GM13976 (cell line): ENCODE measurements at regions not wholly inside any gene's neighbourhood (a gene's known extent, or its start where the extent isn't known, plus 50 kb on each side); places are given as distances from the start of the nearest gene placed in this dataset.

Experiments used
- DNase-seq: peaks from one replicate; pipeline ENCODE4 v3.0.0; 2012; ENCODE audit warnings: low spot score
- in situ Hi-C: fragments of 300-500 bp; cut with MboI; formaldehyde crosslinking; loops from one replicate; pipeline ENCODE4 v1.12.0; 2022; ENCODE audit warnings: low sequenced_read_pairs, mixed read lengths, inconsistent platforms; ENCODE audit not compliant: unreplicated experiment
- TF ChIP-seq, protein P1 (sequence below): IDR thresholded peaks from 2 replicates; pipeline ENCODE4 v1.5.1; 2012; ENCODE audit warnings: borderline replicate concordance, mild to moderate bottlenecking; ENCODE audit not compliant: insufficient read depth; ENCODE audit errors: extremely low read depth, missing control alignments, control extremely low read depth

DNA sequence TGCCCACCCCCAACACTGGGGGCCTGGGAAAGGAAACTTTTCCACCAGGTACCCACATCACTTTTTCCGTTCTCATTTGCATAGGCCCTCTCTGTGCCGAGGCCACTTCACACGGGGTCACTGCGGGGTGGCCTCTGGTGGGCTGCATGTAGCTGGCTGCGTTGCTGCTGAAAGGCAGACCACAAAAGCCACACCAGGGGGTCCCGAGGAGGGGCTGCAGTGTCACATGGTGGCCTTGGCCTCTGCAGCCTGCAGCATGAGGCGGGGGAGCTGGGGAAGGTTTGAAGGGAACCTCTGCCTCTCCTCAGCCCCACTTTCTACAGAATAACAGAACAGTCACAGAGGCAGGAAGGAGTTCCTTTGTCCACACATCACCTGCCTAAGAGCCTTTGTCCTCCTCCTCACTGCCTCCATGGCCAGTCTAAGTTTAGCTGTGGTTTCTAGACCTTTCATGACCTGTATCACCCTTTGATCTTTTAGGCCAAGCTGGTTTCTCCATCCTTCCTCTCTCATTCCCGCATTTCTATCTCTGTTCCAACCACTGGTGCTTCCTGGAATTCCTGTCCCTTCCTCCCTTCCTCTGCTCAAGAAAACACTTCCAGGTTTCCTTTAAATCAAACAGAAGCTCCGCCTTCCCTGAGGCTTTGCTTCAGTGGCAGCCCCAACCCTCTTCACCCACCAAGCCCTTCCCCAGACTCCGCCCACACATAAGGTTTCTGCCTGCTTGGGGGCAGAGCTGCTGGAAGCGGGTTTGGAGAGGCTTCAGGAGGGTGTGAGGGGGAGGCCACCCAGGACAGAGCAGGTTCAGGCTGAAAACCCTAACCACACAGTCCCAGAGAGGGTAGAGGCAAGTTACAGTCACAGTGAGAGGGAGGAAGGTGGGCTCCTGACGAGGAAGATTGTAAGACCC lies 150.7 kb upstream of the TLE3 start:
- DNase-seq, result no peak
- in situ Hi-C loops, result no loop called here
- TF ChIP-seq, protein P1, sequence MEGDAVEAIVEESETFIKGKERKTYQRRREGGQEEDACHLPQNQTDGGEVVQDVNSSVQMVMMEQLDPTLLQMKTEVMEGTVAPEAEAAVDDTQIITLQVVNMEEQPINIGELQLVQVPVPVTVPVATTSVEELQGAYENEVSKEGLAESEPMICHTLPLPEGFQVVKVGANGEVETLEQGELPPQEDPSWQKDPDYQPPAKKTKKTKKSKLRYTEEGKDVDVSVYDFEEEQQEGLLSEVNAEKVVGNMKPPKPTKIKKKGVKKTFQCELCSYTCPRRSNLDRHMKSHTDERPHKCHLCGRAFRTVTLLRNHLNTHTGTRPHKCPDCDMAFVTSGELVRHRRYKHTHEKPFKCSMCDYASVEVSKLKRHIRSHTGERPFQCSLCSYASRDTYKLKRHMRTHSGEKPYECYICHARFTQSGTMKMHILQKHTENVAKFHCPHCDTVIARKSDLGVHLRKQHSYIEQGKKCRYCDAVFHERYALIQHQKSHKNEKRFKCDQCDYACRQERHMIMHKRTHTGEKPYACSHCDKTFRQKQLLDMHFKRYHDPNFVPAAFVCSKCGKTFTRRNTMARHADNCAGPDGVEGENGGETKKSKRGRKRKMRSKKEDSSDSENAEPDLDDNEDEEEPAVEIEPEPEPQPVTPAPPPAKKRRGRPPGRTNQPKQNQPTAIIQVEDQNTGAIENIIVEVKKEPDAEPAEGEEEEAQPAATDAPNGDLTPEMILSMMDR, result no peak

DNA sequence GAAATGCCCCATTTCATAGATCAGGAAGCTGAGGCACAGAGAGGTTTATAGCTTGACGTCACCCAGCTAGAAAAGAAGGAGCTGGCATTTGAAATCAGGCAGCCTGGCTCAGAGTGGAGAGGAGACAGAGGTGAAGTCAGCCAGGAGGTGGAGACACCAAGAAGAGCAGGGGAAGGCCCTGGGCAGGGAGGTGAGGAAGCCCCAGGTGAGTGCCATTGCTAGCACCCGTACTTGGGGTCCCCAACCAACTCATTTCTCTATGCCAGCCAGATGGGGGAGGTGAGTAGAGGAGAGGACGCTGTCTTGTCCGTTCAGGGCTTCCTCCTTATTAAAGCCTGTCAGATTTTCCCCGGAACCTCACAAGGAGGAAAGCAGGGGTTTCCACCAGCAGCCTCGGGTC lies 149.6 kb upstream of the TLE3 start:
- TF ChIP-seq, protein P1, result no peak
- DNase-seq, result no peak
- in situ Hi-C loops, result no loop called here

DNA sequence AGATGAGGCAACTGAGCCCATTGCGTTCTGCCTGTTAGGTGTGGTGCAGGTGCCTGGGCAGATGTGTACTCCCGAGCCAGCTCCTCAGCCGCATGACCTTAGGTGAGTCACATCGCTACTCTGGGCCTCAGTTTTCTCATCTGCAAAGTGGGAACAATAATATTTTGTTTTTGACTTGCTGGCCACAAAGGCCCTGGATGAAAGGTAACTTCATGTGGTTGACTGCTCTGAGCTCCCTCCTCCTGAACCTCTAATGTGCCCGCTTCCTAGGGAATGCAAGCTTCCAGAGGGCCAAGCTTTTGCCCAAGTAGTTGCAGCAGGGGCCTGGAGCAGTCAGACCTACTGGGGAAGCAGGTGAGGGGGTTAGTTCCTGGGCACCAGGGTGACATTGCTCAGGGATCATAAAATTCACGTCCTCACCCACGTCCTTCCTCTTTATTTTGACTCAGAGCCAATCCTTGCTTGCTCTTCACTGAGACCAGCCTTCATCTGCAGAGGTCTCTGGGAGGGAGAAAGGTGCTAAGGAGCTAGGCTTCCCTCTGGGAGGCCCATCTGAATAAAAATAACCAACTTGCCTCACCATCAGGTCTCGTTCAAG lies 149.0 kb upstream of the TLE3 start:
- no peak for DNase-seq
- in situ Hi-C loops, result no loop called here
- TF ChIP-seq, protein P1, result no peak

DNA sequence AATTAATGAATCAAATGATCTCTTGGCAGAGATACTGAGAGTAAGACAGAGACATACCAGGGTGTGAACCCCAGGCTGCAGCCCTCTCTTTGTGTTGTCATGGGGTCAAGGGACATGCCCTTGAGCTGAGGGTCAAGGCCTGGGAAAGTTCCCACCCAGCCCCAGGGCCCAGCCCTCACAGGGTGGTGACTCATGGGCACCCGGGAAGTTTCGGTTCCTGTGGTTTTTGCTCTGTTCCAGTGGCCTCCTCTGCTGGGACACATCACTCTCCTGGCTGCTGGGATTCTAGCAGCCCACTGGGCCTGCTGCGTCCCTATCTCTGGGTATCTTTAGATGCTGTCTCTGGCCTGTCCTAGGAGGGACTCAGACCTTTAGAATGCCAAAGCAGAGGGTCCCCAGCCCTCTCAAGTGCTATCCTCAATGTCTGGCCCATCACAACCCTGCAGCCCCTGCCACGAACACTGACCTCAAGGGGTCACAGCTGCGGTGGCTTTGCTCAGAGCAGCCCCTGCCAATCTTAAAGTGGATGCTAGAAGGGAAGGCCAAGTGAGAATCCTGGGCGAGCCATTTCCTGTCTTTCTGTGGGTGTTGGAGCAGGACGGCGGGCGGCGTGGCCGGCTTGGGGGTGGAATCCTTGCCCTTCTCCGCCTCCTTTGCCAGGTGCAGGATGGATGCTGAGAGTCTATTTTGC lies 148.4 kb upstream of the TLE3 start:
- in situ Hi-C loops, result no loop called here
- DNase-seq, result no peak
- TF ChIP-seq, protein P1, result no peak

DNA sequence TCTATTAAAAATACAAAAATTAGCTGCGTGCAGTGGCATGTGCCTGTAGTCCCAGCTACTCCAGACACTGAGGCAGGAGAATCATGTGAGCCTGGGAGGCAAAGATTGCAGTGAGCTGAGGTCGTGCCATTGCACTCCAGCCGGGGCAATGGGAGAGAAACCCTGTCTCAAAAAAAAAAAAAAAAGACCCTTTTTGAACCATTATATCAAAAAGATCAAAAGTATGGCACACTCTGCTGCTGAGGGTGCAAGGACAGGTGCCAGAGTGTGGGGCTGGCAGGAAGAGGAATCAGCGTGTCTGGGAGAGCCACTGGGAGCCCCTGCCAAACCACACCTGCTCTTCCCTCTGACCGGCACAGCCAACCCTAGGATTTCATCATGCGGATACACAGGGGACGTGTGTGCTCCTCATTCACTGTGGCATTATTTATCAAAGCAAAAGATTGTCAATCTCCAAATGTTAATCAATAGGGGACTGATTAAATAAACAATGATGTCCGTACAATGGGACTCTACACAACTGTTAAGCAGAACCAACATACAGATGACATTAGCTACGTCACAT lies 147.3 kb upstream of the TLE3 start:
- TF ChIP-seq, protein P1, result no peak
- in situ Hi-C loops, result no loop called here

More for the DNA sequence above, 147.3 kb upstream of the TLE3 start:
- no peak for DNase-seq
